Endodermal cell (in vitro differentiated cells): ENCODE measurements at regions not wholly inside any gene's neighbourhood (a gene's known extent, or its start where the extent isn't known, plus 50 kb on each side); places are given as distances from the start of the nearest gene placed in this dataset.
A peak's percentile ranks its signal among the peaks of the same experiment; 100 is the strongest.

Experiments
- DNase-seq: peaks from one replicate; pipeline ENCODE4 v3.0.0-alpha.2; 2017
- H3K27ac ChIP-seq: 2 replicates; pipeline ENCODE4 v1.5.1; 2013; ENCODE audit warnings: mild to moderate bottlenecking, low read depth, low read length, moderate library complexity
- H3K27me3 ChIP-seq: 2 replicates; pipeline ENCODE4 v1.6.1; 2013; ENCODE audit warnings: mild to moderate bottlenecking, low read length, moderate library complexity; ENCODE audit not compliant: insufficient read depth, control insufficient read depth, poor library complexity, severe bottlenecking
- H3K36me3 ChIP-seq: 2 replicates; pipeline ENCODE4 v1.7.0; 2013; ENCODE audit warnings: mild to moderate bottlenecking, low read length, moderate library complexity; ENCODE audit not compliant: control insufficient read depth, insufficient read depth
- H3K4me1 ChIP-seq: one replicate; pipeline ENCODE4 v1.7.0; 2013; ENCODE audit warnings: low read length; ENCODE audit not compliant: control insufficient read depth, insufficient read depth
- H3K4me3 ChIP-seq: 2 replicates; pipeline ENCODE4 v1.5.1; 2013; ENCODE audit warnings: mild to moderate bottlenecking, low read length, moderate library complexity
- H3K9ac ChIP-seq: 2 replicates; pipeline ENCODE4 v1.6.1; 2013; ENCODE audit warnings: mild to moderate bottlenecking, low read length, moderate library complexity; ENCODE audit not compliant: poor library complexity, severe bottlenecking; ENCODE audit errors: extremely low read depth
- H3K9me3 ChIP-seq: 2 replicates; pipeline ENCODE4 v1.6.1; 2013; ENCODE audit warnings: mild to moderate bottlenecking, low read length, moderate library complexity; ENCODE audit not compliant: control insufficient read depth
- H3K27ac Mint-ChIP-seq: 2 replicates; pipeline ENCODE4 v1.8.0; 2020; ENCODE audit warnings: mixed read lengths
- H3K27me3 Mint-ChIP-seq: 2 replicates; pipeline ENCODE4 v1.8.0; 2021; ENCODE audit warnings: mild to moderate bottlenecking, mixed read lengths; ENCODE audit not compliant: insufficient read depth
- H3K36me3 Mint-ChIP-seq: 2 replicates; pipeline ENCODE4 v1.8.0; 2020; ENCODE audit warnings: low read depth, mixed read lengths
- H3K4me1 Mint-ChIP-seq: 2 replicates; pipeline ENCODE4 v1.8.0; 2020; ENCODE audit warnings: mixed read lengths
- H3K4me3 Mint-ChIP-seq: 2 replicates; pipeline ENCODE4 v1.8.0; 2020; ENCODE audit warnings: mild to moderate bottlenecking, moderate library complexity, mixed read lengths
- H3K9me3 Mint-ChIP-seq: 2 replicates; pipeline ENCODE4 v1.8.0; 2020; ENCODE audit warnings: mild to moderate bottlenecking, mixed read lengths
- CTCF ChIP-seq: fragments of 200-600 bp; sonication (generic); conservative IDR thresholded peaks from 2 replicates; pipeline ENCODE4 v1.5.0; 2021; ENCODE audit warnings: antibody characterized with exemption, mild to moderate bottlenecking
- WGBS, 2 experiments: methylation state at CpG; one replicate each; pipeline versions ENCODE4 v1.1.5 to v1.1.7; 2013; ENCODE audit warnings: missing lambda C conversion rate in 2 of 2, mixed read lengths in 1 of 2; ENCODE audit not compliant: insufficient coverage in 1 of 2, insufficient read length in 1 of 2; 5-methylcytosine and 5-hydroxymethylcytosine counted together

GRCh38 chr13:89967701-89968100 lies 1379.8 kb upstream of the MIR17HG start:
- no peak overlapping the region for H3K4me3 Mint-ChIP-seq
- WGBS, 2 experiments, result 90% methylated on average over 2 of the region's 2 CpGs; no CpG with 5 or more reads in 1 of the 2 experiments
- H3K4me1 ChIP-seq, result no peaks in the 10 kb centered on the region
- no peak overlapping the region for H3K27ac ChIP-seq
- H3K4me3 ChIP-seq, result peak overlapping the region; percentile 13
- no peak for TF ChIP-seq CTCF
- H3K9me3 Mint-ChIP-seq, result no peaks in the 10 kb centered on the region
- peaks cover 17% of the 10 kb centered on the region for H3K9me3 ChIP-seq
- no peak overlapping the region for H3K27ac Mint-ChIP-seq
- no peak for DNase-seq
- peaks cover 26% of the 10 kb centered on the region for H3K4me1 Mint-ChIP-seq
- no peaks in the 10 kb centered on the region for H3K36me3 Mint-ChIP-seq
- H3K9ac ChIP-seq, result no peak overlapping the region
- H3K27me3 ChIP-seq, result no peaks in the 10 kb centered on the region
- no peaks in the 10 kb centered on the region for H3K36me3 ChIP-seq
- H3K27me3 Mint-ChIP-seq, result peaks cover 5% of the 10 kb centered on the region

GRCh38 chr13:89968470-89968869 lies 1379.0 kb upstream of the MIR17HG start:
- WGBS, 2 experiments, result 0 to 34% methylated on average over 1 to 2 of the region's 2 CpGs
- Mint-ChIP-seq H3K27me3 (peaks cover 5% of the 10 kb centered on the region), H3K9me3 (no peaks in the 10 kb centered on the region)

GRCh38 chr13:89970353-89970709 lies 1377.2 kb upstream of the MIR17HG start:
- Mint-ChIP-seq H3K27ac (no peak overlapping the region), H3K36me3 (no peaks in the 10 kb centered on the region), H3K4me1 (peaks cover 29% of the 10 kb centered on the region), H3K27me3 (peaks cover 5% of the 10 kb centered on the region), H3K9me3 (no peaks in the 10 kb centered on the region), H3K4me3 (no peak overlapping the region)
- Histone ChIP-seq H3K4me3 (no peak overlapping the region), H3K9me3 (peaks cover 17% of the 10 kb centered on the region), H3K27ac (no peak overlapping the region), H3K9ac (no peak overlapping the region), H3K4me1 (no peaks in the 10 kb centered on the region), H3K36me3 (no peaks in the 10 kb centered on the region), H3K27me3 (no peaks in the 10 kb centered on the region)
- 50% methylated on average over 1 of the region's 1 CpG; no CpG with 5 or more reads in 1 of the 2 experiments for WGBS, 2 experiments
- no peak for DNase-seq
- no peak for TF ChIP-seq CTCF

More at GRCh38 chr13:89968470-89968869, 1379.0 kb upstream of the MIR17HG start:
- no peaks in the 10 kb centered on the region for H3K36me3 ChIP-seq
- Mint-ChIP-seq H3K36me3 (no peaks in the 10 kb centered on the region), H3K4me1 (peaks cover 26% of the 10 kb centered on the region), H3K4me3 (no peak overlapping the region), H3K27ac (no peak overlapping the region)
- H3K4me3 ChIP-seq, result no peak overlapping the region
- H3K9ac ChIP-seq, result no peak overlapping the region
- TF ChIP-seq CTCF, result no peak
- no peak for DNase-seq
- no peaks in the 10 kb centered on the region for H3K4me1 ChIP-seq
- no peaks in the 10 kb centered on the region for H3K27me3 ChIP-seq
- H3K27ac ChIP-seq, result no peak overlapping the region
- H3K9me3 ChIP-seq, result peaks cover 17% of the 10 kb centered on the region
